Lower lobe of right lung (tissue), 2 donors: ENCODE measurements at regions not wholly inside any gene's neighbourhood (a gene's known extent, or its start where the extent isn't known, plus 50 kb on each side); places are given as distances from the start of the nearest gene placed in this dataset.

ENCODE experiments used
- ATAC-seq, 2 donors: fragments of 200-7000 bp; cut with Tn5 transposase; one replicate each; pipeline ENCODE4 v1.9.1; 2020 to 2022; ENCODE audit warnings: mild to moderate bottlenecking in 2 of 2, moderate library complexity in 2 of 2
- DNase-seq: peaks from one replicate; pipeline ENCODE4 v3.0.0-alpha.2; 2020
- H3K27ac ChIP-seq: fragments of 200-600 bp; one replicate; pipeline ENCODE4 v1.8.0; 2022
- H3K27me3 ChIP-seq: fragments of 200-600 bp; one replicate; pipeline ENCODE4 v1.8.0; 2022; ENCODE audit warnings: low read depth
- H3K36me3 ChIP-seq: fragments of 200-600 bp; one replicate; pipeline ENCODE4 v1.8.0; 2022; ENCODE audit warnings: mild to moderate bottlenecking
- H3K4me1 ChIP-seq: fragments of 200-600 bp; one replicate; pipeline ENCODE4 v1.8.0; 2022
- H3K4me3 ChIP-seq: fragments of 200-600 bp; one replicate; pipeline ENCODE4 v1.8.0; 2022; ENCODE audit warnings: mild to moderate bottlenecking
- H3K9me3 ChIP-seq: fragments of 200-600 bp; one replicate; pipeline ENCODE4 v1.8.0; 2022
- CTCF ChIP-seq: fragments of 200-600 bp; IDR thresholded peaks from one replicate; pipeline ENCODE4 v1.8.0; 2022; ENCODE audit warnings: antibody characterized with exemption, mild to moderate bottlenecking
- intact Hi-C: fragments of 100-400 bp; cut with DNase I; formaldehyde crosslinking; loops from one replicate; pipeline ENCODE4 v1.11.0; 2022
- donor health status: DM: no; HTN: yes; CAD: no; lungs with severe emphysema.

- no peak overlapping the region for H3K4me3 ChIP-seq
- H3K36me3 ChIP-seq = no peaks in the 10 kb centered on the region
- no peak for DNase-seq
Measured at GRCh38 chr5:143599474-143599873, 196.0 kb upstream of the NR3C1 start.

GRCh38 chr5:143596824-143597223 lies 193.3 kb upstream of the NR3C1 start:
- H3K4me1 ChIP-seq = no peaks in the 10 kb centered on the region
- no peak overlapping the region for H3K4me3 ChIP-seq
- ATAC-seq = no peak
- no peak for TF ChIP-seq CTCF
- H3K27me3 ChIP-seq = no peaks in the 10 kb centered on the region
- H3K9me3 ChIP-seq = no peaks in the 10 kb centered on the region
- no peak overlapping the region for H3K27ac ChIP-seq
- no peaks in the 10 kb centered on the region for H3K36me3 ChIP-seq
- no peak for DNase-seq
- intact Hi-C loops = no loop called here

More at GRCh38 chr5:143599474-143599873, 196.0 kb upstream of the NR3C1 start:
- Histone ChIP-seq H3K4me1 (peaks cover 5% of the 10 kb centered on the region), H3K27ac (no peak overlapping the region), H3K27me3 (no peaks in the 10 kb centered on the region), H3K9me3 (no peaks in the 10 kb centered on the region)
- no peak for TF ChIP-seq CTCF
- intact Hi-C loops = no loop called here
- no peak for ATAC-seq

- Histone ChIP-seq H3K4me1 (no peaks in the 10 kb centered on the region), H3K36me3 (no peaks in the 10 kb centered on the region), H3K4me3 (no peak overlapping the region), H3K27me3 (no peaks in the 10 kb centered on the region), H3K9me3 (no peaks in the 10 kb centered on the region), H3K27ac (no peak overlapping the region)
- ATAC-seq (peak in 1 of 2 donors; percentile 83), DNase-seq (no peak)
- intact Hi-C loops = no loop called here
- no peak for TF ChIP-seq CTCF
Measured at GRCh38 chr5:143594902-143595818, 191.7 kb upstream of the NR3C1 start.

- no peaks in the 10 kb centered on the region for H3K9me3 ChIP-seq
- no peaks in the 10 kb centered on the region for H3K36me3 ChIP-seq
- H3K4me3 ChIP-seq = no peak overlapping the region
- DNase-seq (no peak), ATAC-seq (no peak)
- no peaks in the 10 kb centered on the region for H3K27me3 ChIP-seq
- H3K27ac ChIP-seq = no peak overlapping the region
- intact Hi-C loops = no loop called here
- no peak for TF ChIP-seq CTCF
- H3K4me1 ChIP-seq = no peaks in the 10 kb centered on the region
Measured at GRCh38 chr5:143593723-143594122, 190.2 kb upstream of the NR3C1 start.

- DNase-seq (no peak), ATAC-seq (peak in 1 of 2 donors; percentile 43)
- no peak for TF ChIP-seq CTCF
- intact Hi-C loops = no loop called here
- Histone ChIP-seq H3K9me3 (no peaks in the 10 kb centered on the region), H3K27me3 (no peaks in the 10 kb centered on the region), H3K36me3 (no peaks in the 10 kb centered on the region), H3K4me3 (no peak overlapping the region), H3K4me1 (no peaks in the 10 kb centered on the region), H3K27ac (no peak overlapping the region)
Measured at GRCh38 chr5:143592648-143593047, 189.2 kb upstream of the NR3C1 start.
